Subcutaneous abdominal adipose tissue (tissue), 5 donors: ENCODE measurements at regions not wholly inside any gene's neighbourhood (a gene's known extent, or its start where the extent isn't known, plus 50 kb on each side); places are given as distances from the start of the nearest gene placed in this dataset.

ENCODE experiments used
- H3K27ac ChIP-seq: one replicate; pipeline ENCODE4 v1.7.0; 2013; ENCODE audit warnings: low read depth, mild to moderate bottlenecking, inconsistent platforms, low read length, moderate library complexity
- H3K27me3 ChIP-seq, 5 donors: one replicate each; pipeline ENCODE4 v1.7.0; 2013; ENCODE audit warnings: low read length in 5 of 5, inconsistent platforms in 1 of 5; ENCODE audit not compliant: control insufficient read depth in 5 of 5, insufficient read depth in 4 of 5
- H3K36me3 ChIP-seq, 5 donors: one replicate each; pipeline ENCODE4 v1.7.0; 2013; ENCODE audit warnings: low read length in 5 of 5; ENCODE audit not compliant: control insufficient read depth in 5 of 5, insufficient read depth in 5 of 5
- H3K4me1 ChIP-seq, 5 donors: one replicate each; pipeline ENCODE4 v1.7.0; 2013; ENCODE audit warnings: low read length in 5 of 5, mild to moderate bottlenecking in 3 of 5, moderate library complexity in 1 of 5; ENCODE audit not compliant: control insufficient read depth in 5 of 5, insufficient read depth in 5 of 5
- H3K4me3 ChIP-seq, 5 donors: one replicate each; pipeline ENCODE4 v1.7.0; 2013; ENCODE audit warnings: low read length in 5 of 5, low read depth in 1 of 5
- H3K9ac ChIP-seq, 5 donors: one replicate each; pipeline ENCODE4 v1.7.0; 2013; ENCODE audit warnings: low read length in 5 of 5, mild to moderate bottlenecking in 4 of 5, moderate library complexity in 3 of 5
- H3K9me3 ChIP-seq, 5 donors: one replicate each; pipeline ENCODE4 v1.7.0; 2013; ENCODE audit warnings: low read length in 5 of 5; ENCODE audit not compliant: control insufficient read depth in 5 of 5
- donor health status: healthy.
- donor health status: healthy.
- donor health status: healthy.
- donor health status: healthy.
- donor health status: healthy.

GRCh38 chr22:22111983-22112382 lies 129.4 kb upstream of the TOP3B start:
- H3K4me3 ChIP-seq, result no peak overlapping the region
- H3K27ac ChIP-seq, result no peak overlapping the region
- no peaks in the 10 kb centered on the region for H3K9me3 ChIP-seq

GRCh38 chr22:22111267-22111751 lies 128.7 kb upstream of the TOP3B start:
- Histone ChIP-seq H3K4me1 (no peaks in the 10 kb centered on the region), H3K4me3 (no peak overlapping the region), H3K9ac (no peak overlapping the region), H3K27ac (no peak overlapping the region), H3K9me3 (no peaks in the 10 kb centered on the region), H3K27me3 (peaks cover 0 to 5% (median 0%) of the 10 kb centered on the region in 5 donors), H3K36me3 (no peaks in the 10 kb centered on the region)

More at GRCh38 chr22:22111983-22112382, 129.4 kb upstream of the TOP3B start:
- no peak overlapping the region for H3K9ac ChIP-seq
- H3K27me3 ChIP-seq, result peaks cover 0 to under 1% (median 0%) of the 10 kb centered on the region in 5 donors
- H3K4me1 ChIP-seq, result no peaks in the 10 kb centered on the region
- H3K36me3 ChIP-seq, result no peaks in the 10 kb centered on the region

GRCh38 chr22:22110548-22111266 lies 128.1 kb upstream of the TOP3B start:
- Histone ChIP-seq H3K9me3 (no peaks in the 10 kb centered on the region), H3K4me1 (no peaks in the 10 kb centered on the region), H3K27ac (no peak overlapping the region), H3K36me3 (no peaks in the 10 kb centered on the region), H3K9ac (no peak overlapping the region), H3K4me3 (no peak overlapping the region), H3K27me3 (peaks cover 0 to 5% (median 0%) of the 10 kb centered on the region in 5 donors)

- Histone ChIP-seq H3K9me3 (no peaks in the 10 kb centered on the region), H3K9ac (no peak overlapping the region), H3K27ac (no peak overlapping the region), H3K4me3 (no peak overlapping the region), H3K4me1 (no peaks in the 10 kb centered on the region), H3K27me3 (peaks cover 0 to 5% (median 0%) of the 10 kb centered on the region in 5 donors), H3K36me3 (no peaks in the 10 kb centered on the region)
Measured at GRCh38 chr22:22109693-22110466, 127.3 kb upstream of the TOP3B start.

- no peaks in the 10 kb centered on the region for H3K9me3 ChIP-seq
- peaks cover 0 to 9% (median 0%) of the 10 kb centered on the region in 5 donors for H3K27me3 ChIP-seq
- H3K4me3 ChIP-seq, result no peak overlapping the region
- H3K27ac ChIP-seq, result no peak overlapping the region
- no peaks in the 10 kb centered on the region for H3K36me3 ChIP-seq
- H3K9ac ChIP-seq, result no peak overlapping the region
- H3K4me1 ChIP-seq, result no peaks in the 10 kb centered on the region
Measured at GRCh38 chr22:22106855-22107254, 124.3 kb upstream of the TOP3B start.

- Histone ChIP-seq H3K9ac (no peak overlapping the region), H3K4me1 (no peaks in the 10 kb centered on the region), H3K4me3 (no peak overlapping the region), H3K27ac (no peak overlapping the region), H3K36me3 (no peaks in the 10 kb centered on the region), H3K27me3 (peaks cover 0 to 9% (median 0%) of the 10 kb centered on the region in 5 donors), H3K9me3 (no peaks in the 10 kb centered on the region)
Measured at GRCh38 chr22:22105364-22105763, 122.8 kb upstream of the TOP3B start.

- H3K36me3 ChIP-seq, result no peaks in the 10 kb centered on the region
- H3K27ac ChIP-seq, result no peak overlapping the region
- H3K9me3 ChIP-seq, result no peaks in the 10 kb centered on the region
- no peak overlapping the region for H3K9ac ChIP-seq
- H3K4me3 ChIP-seq, result no peak overlapping the region
- H3K27me3 ChIP-seq, result peaks cover 0 to 13% (median 2%) of the 10 kb centered on the region in 5 donors
- H3K4me1 ChIP-seq, result no peaks in the 10 kb centered on the region
Measured at GRCh38 chr22:22103078-22103875, 120.7 kb upstream of the TOP3B start.

- Histone ChIP-seq H3K27me3 (peaks cover 0 to 16% (median 3%) of the 10 kb centered on the region in 5 donors), H3K9me3 (no peaks in the 10 kb centered on the region), H3K4me1 (no peaks in the 10 kb centered on the region), H3K36me3 (no peaks in the 10 kb centered on the region), H3K4me3 (no peak overlapping the region), H3K27ac (no peak overlapping the region), H3K9ac (no peak overlapping the region)
Measured at GRCh38 chr22:22099833-22100812, 117.5 kb upstream of the TOP3B start.

- Histone ChIP-seq H3K4me3 (no peak overlapping the region), H3K36me3 (no peaks in the 10 kb centered on the region), H3K9me3 (no peaks in the 10 kb centered on the region), H3K4me1 (no peaks in the 10 kb centered on the region), H3K27me3 (peaks cover 0 to 20% (median 3%) of the 10 kb centered on the region in 5 donors), H3K27ac (no peak overlapping the region), H3K9ac (no peak overlapping the region)
Measured at GRCh38 chr22:22099194-22099486, 116.6 kb upstream of the TOP3B start.
